Vagina (tissue), 2 donors: ENCODE measurements at regions not wholly inside any gene's neighbourhood (a gene's known extent, or its start where the extent isn't known, plus 50 kb on each side); places are given as distances from the start of the nearest gene placed in this dataset.
A peak's percentile ranks its signal among the peaks of the same experiment; 100 is the strongest.

ENCODE experiments used
- DNase-seq, 2 donors: peaks; one replicate each; pipeline ENCODE4 v3.0.0-alpha.2; 2017; ENCODE audit errors: extremely low spot score in 2 of 2
- H3K27ac ChIP-seq: fragments of 200-600 bp; sonication (generic); one replicate; pipeline ENCODE4 v1.5.1; 2019
- H3K27me3 ChIP-seq: fragments of 200-600 bp; sonication (generic); one replicate; pipeline ENCODE4 v1.5.1; 2019
- H3K36me3 ChIP-seq, 2 donors: fragments of 200-600 bp; sonication (generic); one replicate each; pipeline ENCODE4 v1.5.1; 2017 to 2019
- H3K4me1 ChIP-seq: fragments of 200-600 bp; sonication (generic); one replicate; pipeline ENCODE4 v1.5.1; 2019
- H3K4me3 ChIP-seq, 2 donors: fragments of 200-600 bp; sonication (generic); 1 replicate in 1 of 2; 2 replicates in 1 of 2; pipeline ENCODE4 v1.5.1; 2016 to 2019
- H3K9me3 ChIP-seq: fragments of 200-600 bp; sonication (generic); one replicate; pipeline ENCODE4 v1.5.1; 2019
- CTCF ChIP-seq, 3 experiments: fragments of 450-650 bp in 2 of 3; fragments of 200-600 bp in 1 of 3; sonication (generic) in 1 of 3; IDR thresholded peaks; one replicate each; pipeline ENCODE4 v1.5.1; 2017 to 2019; ENCODE audit warnings: antibody characterized with exemption in 3 of 3, mild to moderate bottlenecking in 2 of 3, moderate library complexity in 2 of 3
- POLR2A ChIP-seq, 2 donors: fragments of 450-650 bp; IDR thresholded peaks; one replicate each; pipeline ENCODE4 v1.6.1; 2017; ENCODE audit warnings: antibody characterized with exemption in 2 of 2, mild to moderate bottlenecking in 2 of 2, moderate library complexity in 2 of 2
- POLR2AphosphoS5 ChIP-seq, 2 donors: sonication (generic); formaldehyde crosslinking; IDR thresholded peaks; one replicate each; pipeline ENCODE4 v1.9.0; 2017; ENCODE audit warnings: antibody characterized with exemption in 2 of 2, mild to moderate bottlenecking in 2 of 2, low read depth in 1 of 2; ENCODE audit not compliant: insufficient read depth in 1 of 2
- intact Hi-C: fragments of 100-400 bp; cut with DNase I; formaldehyde crosslinking; loops from one replicate; pipeline ENCODE4 v1.15.1; 2023

DNA sequence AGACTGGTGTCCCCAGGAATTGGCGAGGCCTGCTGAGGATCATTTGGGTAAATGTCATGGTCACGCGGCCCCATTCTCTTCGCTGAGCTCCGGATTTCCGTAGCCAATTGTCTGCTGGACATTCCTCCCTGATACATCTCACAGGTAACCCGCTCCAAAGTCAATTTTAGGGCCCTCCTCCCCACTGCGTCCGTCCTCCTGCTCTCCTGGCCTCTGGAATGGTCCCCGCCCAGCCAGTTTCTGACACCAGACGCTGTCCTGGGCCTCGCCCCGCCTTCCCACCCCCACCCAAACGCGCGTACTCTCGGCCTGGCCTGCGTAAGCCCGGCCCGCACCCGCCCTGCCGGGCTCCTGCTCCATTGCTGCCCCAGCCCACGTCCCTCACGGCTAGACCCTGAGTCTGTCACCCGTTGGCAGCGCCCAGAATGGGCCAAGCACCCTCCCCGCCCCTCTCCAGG, 202.0 kb downstream of the AUH start:
- Histone ChIP-seq H3K27me3 (no peaks in the 10 kb centered on the region), H3K4me1 (peaks cover 27% of the 10 kb centered on the region), H3K9me3 (no peaks in the 10 kb centered on the region), H3K4me3 (peak overlapping the region; percentile 0 to 20), H3K27ac (peak overlapping the region; percentile 33), H3K36me3 (no peaks in the 10 kb centered on the region)
- TF ChIP-seq CTCF (IDR thresholded peaks at IDR 0.05) (no peak), POLR2AphosphoS5 (IDR thresholded peaks at IDR 0.05; ENCODE audit: insufficient read depth in 1 of 2, low read depth in 1 of 2) (peak in 1 of 2 donors; percentile 19), POLR2A (IDR thresholded peaks at IDR 0.05) (no peak)
- DNase-seq, result peak; percentile 62 to 81
- intact Hi-C loops, result no loop called here

DNA sequence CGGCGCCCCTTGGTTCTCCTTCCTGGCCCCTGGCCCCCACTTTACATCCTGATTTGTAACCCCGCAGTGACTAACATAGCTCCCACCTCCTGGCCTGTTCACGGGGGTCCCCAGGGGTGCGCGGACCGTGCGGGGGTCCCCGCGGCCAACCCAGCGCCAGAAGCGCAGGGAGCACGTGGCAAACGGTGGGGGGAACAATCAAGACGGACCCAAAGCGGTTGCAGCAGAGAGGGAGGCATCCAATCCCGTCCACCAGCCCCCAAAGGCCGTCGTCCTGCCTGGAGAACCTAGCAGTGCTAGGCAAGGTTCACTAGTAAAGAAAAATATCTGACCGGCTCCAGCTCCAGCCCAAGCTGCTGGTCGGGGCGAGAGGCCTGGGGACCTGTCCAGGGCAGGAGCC, 201.5 kb downstream of the AUH start:
- H3K27ac ChIP-seq, result peak overlapping the region; percentile 33
- H3K36me3 ChIP-seq, result no peaks in the 10 kb centered on the region
- TF ChIP-seq CTCF (IDR thresholded peaks at IDR 0.05) (no peak), POLR2A (IDR thresholded peaks at IDR 0.05) (no peak), POLR2AphosphoS5 (IDR thresholded peaks at IDR 0.05; ENCODE audit: insufficient read depth in 1 of 2, low read depth in 1 of 2) (no peak)
- no peaks in the 10 kb centered on the region for H3K9me3 ChIP-seq
- intact Hi-C loops, result no loop called here
- no peaks in the 10 kb centered on the region for H3K27me3 ChIP-seq
- peak overlapping the region; percentile 0 to 20 for H3K4me3 ChIP-seq
- H3K4me1 ChIP-seq, result peaks cover 31% of the 10 kb centered on the region
- DNase-seq, result peak; percentile 77 to 79

DNA sequence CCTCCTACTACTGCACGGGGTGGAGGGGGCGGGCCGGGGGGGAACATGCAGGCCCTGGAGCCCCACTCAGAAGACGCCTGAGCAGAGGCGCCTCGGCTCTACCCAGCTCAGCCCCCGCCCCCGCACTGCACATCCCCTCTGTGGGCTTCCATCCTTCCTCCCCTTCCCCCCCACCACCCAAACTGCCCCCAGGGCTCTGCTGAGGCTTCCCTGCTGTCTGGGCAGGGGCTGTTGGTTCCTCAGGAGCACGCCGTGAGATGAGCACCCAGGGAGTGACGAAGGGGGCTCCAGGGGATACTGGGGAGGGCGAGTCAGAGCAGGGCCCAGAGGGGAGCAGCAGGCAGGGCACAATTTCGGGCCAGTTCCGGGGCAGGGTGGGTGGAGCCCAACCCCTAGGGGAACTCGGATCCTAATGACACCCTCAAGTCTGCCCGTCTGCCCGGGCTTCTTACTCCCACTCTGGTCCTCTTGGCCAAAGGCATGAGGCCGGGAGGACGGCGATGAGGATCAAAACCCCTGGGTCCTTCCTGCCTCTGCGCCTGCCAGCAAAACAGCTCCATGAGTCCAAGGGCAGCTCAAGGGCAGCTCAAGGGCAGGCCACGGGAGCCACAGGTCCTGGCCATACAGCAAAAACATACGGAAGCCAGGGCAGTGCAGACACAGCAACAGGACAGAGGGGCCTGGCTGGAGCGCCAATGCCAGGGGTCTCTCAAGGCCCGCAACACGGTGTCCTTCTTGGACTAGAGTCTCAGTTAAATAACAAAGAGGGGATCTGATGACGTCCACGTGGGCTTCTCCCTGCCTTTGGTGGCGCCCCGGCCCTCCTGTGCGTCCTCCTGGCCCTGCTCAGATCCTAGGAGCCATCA, 200.9 kb downstream of the AUH start:
- TF ChIP-seq POLR2AphosphoS5 (IDR thresholded peaks at IDR 0.05; ENCODE audit: insufficient read depth in 1 of 2, low read depth in 1 of 2) (no peak), POLR2A (IDR thresholded peaks at IDR 0.05) (no peak)
- Histone ChIP-seq H3K36me3 (no peaks in the 10 kb centered on the region), H3K27me3 (no peaks in the 10 kb centered on the region), H3K27ac (peak overlapping the region; percentile 33), H3K9me3 (no peaks in the 10 kb centered on the region), H3K4me3 (no peak overlapping the region), H3K4me1 (peaks cover 31% of the 10 kb centered on the region)
- peak; percentile 86 to 92 for DNase-seq
- intact Hi-C loops, result no loop called here

DNA sequence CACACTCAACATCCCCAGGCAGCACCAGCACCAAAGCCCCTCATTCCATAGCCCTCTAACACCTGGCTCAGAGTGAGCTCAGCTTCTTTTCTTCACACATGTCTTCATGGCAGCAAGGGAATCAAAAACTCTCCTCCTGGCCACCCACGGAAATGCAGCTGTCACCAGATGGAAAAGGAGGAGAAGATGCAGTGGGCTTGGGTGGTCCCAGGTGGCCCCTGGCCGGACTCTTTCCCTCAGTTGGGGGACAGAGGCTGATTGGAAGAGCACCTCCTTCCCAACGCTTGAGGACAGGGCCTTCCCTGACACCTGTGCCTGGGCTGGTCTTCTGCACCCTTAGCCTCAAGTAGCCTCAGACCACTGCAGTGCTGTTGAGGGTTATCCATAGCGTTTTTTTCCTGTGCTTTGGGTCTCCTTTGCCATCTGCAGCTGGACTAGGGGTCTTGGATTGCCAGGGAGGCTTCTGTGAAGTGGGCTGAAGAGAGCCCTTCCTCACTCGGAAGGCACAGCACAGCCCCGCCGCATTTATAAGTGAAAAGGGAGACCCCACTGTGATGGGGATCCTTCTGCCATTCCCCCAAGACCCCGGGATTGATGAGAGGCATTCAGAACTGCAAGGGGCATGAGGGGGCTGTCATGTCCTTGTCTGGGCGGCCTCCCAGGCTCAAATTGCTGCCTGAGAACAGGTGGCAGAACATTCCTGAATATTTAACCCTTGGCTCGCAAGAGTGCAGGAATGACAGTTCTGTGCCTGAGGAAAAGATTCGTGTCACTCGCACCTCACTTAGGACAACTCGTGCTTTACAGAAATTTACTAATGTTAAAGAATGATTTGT, 200.0 kb downstream of the AUH start:
- Histone ChIP-seq H3K9me3 (no peaks in the 10 kb centered on the region), H3K4me1 (peaks cover 31% of the 10 kb centered on the region), H3K36me3 (no peaks in the 10 kb centered on the region), H3K27me3 (no peaks in the 10 kb centered on the region), H3K4me3 (no peak overlapping the region), H3K27ac (no peak overlapping the region)
- no peak for TF ChIP-seq POLR2AphosphoS5 (IDR thresholded peaks at IDR 0.05; ENCODE audit: insufficient read depth in 1 of 2, low read depth in 1 of 2)
- TF ChIP-seq CTCF (IDR thresholded peaks at IDR 0.05), result no peak
- TF ChIP-seq POLR2A (IDR thresholded peaks at IDR 0.05), result no peak
- peak; percentile 58 for DNase-seq
- intact Hi-C loops, result no loop called here

DNA sequence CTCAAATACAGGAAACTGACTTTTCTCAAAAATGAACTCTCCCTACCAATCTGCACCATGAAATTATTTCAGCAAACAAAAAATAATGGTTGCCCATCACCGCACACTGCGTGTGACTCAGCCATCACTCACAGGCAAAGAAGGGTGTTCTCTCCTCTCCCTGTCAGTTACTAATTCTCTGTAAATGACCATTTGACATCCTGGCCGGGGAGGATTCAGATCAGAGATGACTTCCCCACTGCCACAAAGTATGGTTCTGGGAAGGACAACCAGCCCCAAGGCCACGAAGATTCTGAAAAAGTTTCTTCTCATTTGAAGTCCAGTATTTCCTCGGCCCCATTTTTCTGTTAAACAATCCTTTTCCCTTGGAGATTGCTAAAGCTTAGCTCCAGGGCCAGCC, 199.4 kb downstream of the AUH start:
- Histone ChIP-seq H3K4me1 (peaks cover 31% of the 10 kb centered on the region), H3K4me3 (no peak overlapping the region), H3K36me3 (no peaks in the 10 kb centered on the region), H3K27me3 (no peaks in the 10 kb centered on the region), H3K9me3 (no peaks in the 10 kb centered on the region), H3K27ac (no peak overlapping the region)
- intact Hi-C loops, result no loop called here
- TF ChIP-seq POLR2AphosphoS5 (IDR thresholded peaks at IDR 0.05; ENCODE audit: insufficient read depth in 1 of 2, low read depth in 1 of 2) (no peak), POLR2A (IDR thresholded peaks at IDR 0.05) (no peak), CTCF (IDR thresholded peaks at IDR 0.05) (no peak)
- peak; percentile 47 to 61 for DNase-seq
